ENCODE measurements at regions not wholly inside any gene's neighbourhood (a gene's known extent, or its start where the extent isn't known, plus 50 kb on each side); places are given as distances from the start of the nearest gene placed in this dataset.

- H3K27me3 ChIP-seq (replicated peaks; ENCODE audit: control insufficient read depth, insufficient read depth, low read length, poor library complexity, severe bottlenecking), result no peaks in the 10 kb centered on the region
Measured at GRCh38 chr1:41998250-41998649, 79.5 kb upstream of the HIVEP3 start.

DNA sequence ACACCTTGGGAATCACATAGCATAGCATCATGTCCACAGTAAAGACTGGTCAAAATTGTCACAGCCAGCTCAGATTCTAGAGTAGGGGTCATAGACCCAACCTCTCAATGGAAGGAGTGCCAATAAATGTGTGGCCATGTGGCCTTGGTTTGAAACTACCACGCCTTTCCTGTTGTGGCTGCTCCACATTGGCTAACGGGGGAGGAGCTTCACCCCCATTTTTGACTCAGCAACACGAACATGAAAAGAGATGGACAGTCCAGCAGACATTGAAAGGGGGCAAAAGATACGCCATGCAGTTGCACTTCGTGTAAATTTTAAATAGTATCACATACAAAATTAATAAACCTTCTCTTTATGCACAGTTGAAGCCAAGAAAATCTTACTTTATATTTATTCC lies 78.4 kb upstream of the HIVEP3 start:
- Histone ChIP-seq H3K9me3 (ENCODE audit: control insufficient read depth, low read length) (no peaks in the 10 kb centered on the region), H3K4me3 (ENCODE audit: insufficient read depth, low read depth, low read length, poor library complexity, severe bottlenecking) (no peak overlapping the region), H3K27me3 (replicated peaks; ENCODE audit: control insufficient read depth, insufficient read depth, low read length, poor library complexity, severe bottlenecking) (no peaks in the 10 kb centered on the region), H3K27ac (ENCODE audit: insufficient read depth, low read length, poor library complexity, severe bottlenecking) (no peak overlapping the region), H3K36me3 (ENCODE audit: control insufficient read depth, insufficient read depth, low read length) (no peaks in the 10 kb centered on the region), H3K4me1 (ENCODE audit: control insufficient read depth, insufficient read depth, low read length, poor library complexity, severe bottlenecking) (no peaks in the 10 kb centered on the region)
- DNase-seq, result no peak

More at GRCh38 chr1:41998250-41998649, 79.5 kb upstream of the HIVEP3 start:
- H3K36me3 ChIP-seq (ENCODE audit: control insufficient read depth, insufficient read depth, low read length), result no peaks in the 10 kb centered on the region
- no peaks in the 10 kb centered on the region for H3K9me3 ChIP-seq (ENCODE audit: control insufficient read depth, low read length)
- no peak for DNase-seq
- H3K27ac ChIP-seq (ENCODE audit: insufficient read depth, low read length, poor library complexity, severe bottlenecking), result no peak overlapping the region
- H3K4me1 ChIP-seq (ENCODE audit: control insufficient read depth, insufficient read depth, low read length, poor library complexity, severe bottlenecking), result no peaks in the 10 kb centered on the region
- no peak overlapping the region for H3K4me3 ChIP-seq (ENCODE audit: insufficient read depth, low read depth, low read length, poor library complexity, severe bottlenecking)

DNA sequence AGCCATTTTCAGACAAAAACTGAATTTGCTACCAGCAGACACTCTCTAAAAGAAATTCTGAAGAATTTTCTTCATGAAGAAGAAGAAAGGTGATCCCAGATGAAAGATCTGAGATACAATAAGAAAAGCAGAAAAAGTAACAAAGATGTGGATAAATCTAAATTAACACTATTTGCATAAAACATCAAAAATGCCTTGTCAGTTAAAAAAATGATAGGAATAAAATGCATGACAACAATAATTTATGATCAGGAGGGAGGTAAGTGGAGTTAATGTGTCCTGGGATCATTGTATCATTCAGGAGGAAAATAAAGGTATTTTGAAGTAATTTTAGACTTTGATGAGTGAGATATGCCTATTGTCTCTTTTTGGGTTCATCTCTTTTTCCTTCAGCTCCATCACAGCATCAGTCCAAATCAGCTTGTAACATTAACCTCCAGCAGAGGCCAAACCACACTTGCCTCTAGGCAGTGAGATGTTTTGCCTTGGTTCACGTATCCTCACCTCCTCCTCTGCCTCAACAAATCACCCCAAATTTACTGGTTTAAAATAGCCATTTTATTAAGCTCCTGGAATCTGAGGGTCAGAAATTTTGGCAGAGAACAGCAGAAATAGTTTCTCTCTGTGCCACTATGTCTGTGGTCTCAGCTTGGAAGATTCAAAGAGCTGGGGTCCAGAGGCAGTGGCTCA lies 76.9 kb upstream of the HIVEP3 start:
- Histone ChIP-seq H3K27me3 (replicated peaks; ENCODE audit: control insufficient read depth, insufficient read depth, low read length, poor library complexity, severe bottlenecking) (no peaks in the 10 kb centered on the region), H3K36me3 (ENCODE audit: control insufficient read depth, insufficient read depth, low read length) (no peaks in the 10 kb centered on the region), H3K9me3 (ENCODE audit: control insufficient read depth, low read length) (no peaks in the 10 kb centered on the region), H3K4me1 (ENCODE audit: control insufficient read depth, insufficient read depth, low read length, poor library complexity, severe bottlenecking) (no peaks in the 10 kb centered on the region), H3K4me3 (ENCODE audit: insufficient read depth, low read depth, low read length, poor library complexity, severe bottlenecking) (no peak overlapping the region), H3K27ac (ENCODE audit: insufficient read depth, low read length, poor library complexity, severe bottlenecking) (no peak overlapping the region)
- DNase-seq, result no peak

- no peaks in the 10 kb centered on the region for H3K4me1 ChIP-seq (ENCODE audit: control insufficient read depth, insufficient read depth, low read length, poor library complexity, severe bottlenecking)
Measured at GRCh38 chr1:41994195-41994894, 75.6 kb upstream of the HIVEP3 start.

DNA sequence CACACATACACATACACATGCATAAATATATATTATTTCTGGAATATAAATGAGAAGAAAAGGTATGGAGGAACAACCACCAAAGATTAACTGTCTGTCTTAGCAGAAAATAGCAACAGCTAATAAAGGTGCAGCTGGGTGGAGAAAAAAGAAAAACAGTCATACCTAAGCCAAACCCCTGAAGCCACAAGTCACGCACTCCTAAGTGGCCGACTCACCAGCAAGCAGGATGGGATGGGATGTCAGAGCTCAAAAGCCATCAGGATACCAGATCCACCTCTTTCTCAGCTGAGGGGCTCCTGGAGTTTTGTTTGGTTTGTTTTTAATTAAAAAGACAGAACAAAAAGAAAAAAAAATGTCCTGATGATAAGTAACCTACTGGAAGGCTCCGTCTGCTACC lies 64.7 kb upstream of the HIVEP3 start:
- H3K4me3 ChIP-seq (ENCODE audit: insufficient read depth, low read depth, low read length, poor library complexity, severe bottlenecking), result no peak overlapping the region
- H3K27me3 ChIP-seq (replicated peaks; ENCODE audit: control insufficient read depth, insufficient read depth, low read length, poor library complexity, severe bottlenecking), result no peaks in the 10 kb centered on the region
- H3K4me1 ChIP-seq (ENCODE audit: control insufficient read depth, insufficient read depth, low read length, poor library complexity, severe bottlenecking), result peaks cover 4% of the 10 kb centered on the region
- H3K9me3 ChIP-seq (ENCODE audit: control insufficient read depth, low read length), result no peaks in the 10 kb centered on the region
- no peak for DNase-seq
- H3K36me3 ChIP-seq (ENCODE audit: control insufficient read depth, insufficient read depth, low read length), result no peaks in the 10 kb centered on the region
- H3K27ac ChIP-seq (ENCODE audit: insufficient read depth, low read length, poor library complexity, severe bottlenecking), result no peak overlapping the region

More at GRCh38 chr1:41994195-41994894, 75.6 kb upstream of the HIVEP3 start:
- Histone ChIP-seq H3K27ac (ENCODE audit: insufficient read depth, low read length, poor library complexity, severe bottlenecking) (no peak overlapping the region), H3K4me3 (ENCODE audit: insufficient read depth, low read depth, low read length, poor library complexity, severe bottlenecking) (no peak overlapping the region), H3K36me3 (ENCODE audit: control insufficient read depth, insufficient read depth, low read length) (no peaks in the 10 kb centered on the region), H3K9me3 (ENCODE audit: control insufficient read depth, low read length) (no peaks in the 10 kb centered on the region), H3K27me3 (replicated peaks; ENCODE audit: control insufficient read depth, insufficient read depth, low read length, poor library complexity, severe bottlenecking) (no peaks in the 10 kb centered on the region)
- no peak for DNase-seq

DNA sequence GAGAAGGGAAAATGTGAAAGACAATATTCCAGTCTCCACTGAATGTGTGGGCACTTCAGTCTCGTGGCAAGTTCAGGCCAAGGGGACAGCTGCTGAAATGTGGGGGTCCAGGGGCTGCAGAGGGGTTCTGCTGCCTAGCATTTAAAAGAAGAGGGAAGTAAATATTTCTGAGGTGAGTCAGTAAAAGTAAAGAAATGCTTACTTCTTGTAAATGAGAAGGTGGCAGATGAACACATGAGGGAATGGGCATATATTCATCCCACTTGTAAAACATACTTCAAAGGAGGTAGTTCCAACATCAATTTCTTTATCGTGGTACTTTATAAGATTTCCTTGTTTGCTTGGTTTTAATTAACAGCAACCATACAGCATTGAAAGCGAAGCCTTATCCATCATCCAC lies 63.1 kb upstream of the HIVEP3 start:
- no peak overlapping the region for H3K27ac ChIP-seq (ENCODE audit: insufficient read depth, low read length, poor library complexity, severe bottlenecking)
- H3K36me3 ChIP-seq (ENCODE audit: control insufficient read depth, insufficient read depth, low read length), result no peaks in the 10 kb centered on the region
- no peaks in the 10 kb centered on the region for H3K27me3 ChIP-seq (replicated peaks; ENCODE audit: control insufficient read depth, insufficient read depth, low read length, poor library complexity, severe bottlenecking)
- H3K9me3 ChIP-seq (ENCODE audit: control insufficient read depth, low read length), result no peaks in the 10 kb centered on the region
- H3K4me3 ChIP-seq (ENCODE audit: insufficient read depth, low read depth, low read length, poor library complexity, severe bottlenecking), result no peak overlapping the region
- DNase-seq, result no peak
- peaks cover 4% of the 10 kb centered on the region for H3K4me1 ChIP-seq (ENCODE audit: control insufficient read depth, insufficient read depth, low read length, poor library complexity, severe bottlenecking)

DNA sequence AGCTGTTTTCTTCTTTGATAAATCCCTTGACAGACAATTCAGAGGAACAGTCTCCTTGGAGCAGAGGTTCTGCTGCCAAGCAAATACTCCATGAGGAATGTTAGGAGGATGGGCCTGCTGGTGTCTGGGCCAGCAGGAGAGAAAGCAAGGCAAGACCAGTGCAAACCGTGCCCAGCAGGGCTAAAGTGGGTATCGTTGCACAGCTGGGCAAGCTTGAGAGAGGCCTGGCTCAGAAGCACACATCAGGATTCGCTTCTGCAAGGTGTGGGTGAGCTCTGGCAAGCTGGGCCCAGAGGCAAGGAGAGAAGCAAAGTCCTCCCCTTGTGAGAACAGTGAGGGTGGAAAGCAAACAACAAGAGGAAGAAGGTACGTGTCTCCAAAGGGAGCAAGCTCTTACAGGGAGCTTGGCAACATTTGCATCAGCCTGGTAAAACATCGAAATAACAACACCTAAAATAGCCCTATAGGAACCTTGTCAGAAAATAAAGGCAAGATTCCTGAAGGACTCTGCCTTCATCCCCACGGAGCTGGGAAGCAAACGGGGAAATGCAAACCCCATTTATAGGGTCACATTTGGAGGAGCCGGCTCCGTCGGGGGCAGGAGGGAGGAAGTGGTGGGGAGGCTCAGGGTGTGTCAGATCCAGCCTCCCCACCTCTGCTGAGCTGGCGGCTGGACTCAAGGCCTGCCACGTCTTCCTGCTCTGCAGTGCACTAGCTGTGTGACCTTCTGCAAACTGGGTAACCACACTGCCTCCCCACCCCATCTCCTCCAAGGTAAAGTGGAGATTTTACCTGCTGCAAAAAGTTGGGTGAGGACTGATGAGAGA lies 62.3 kb upstream of the HIVEP3 start:
- H3K36me3 ChIP-seq (ENCODE audit: control insufficient read depth, insufficient read depth, low read length), result no peaks in the 10 kb centered on the region
- H3K9me3 ChIP-seq (ENCODE audit: control insufficient read depth, low read length), result no peaks in the 10 kb centered on the region
- H3K27ac ChIP-seq (ENCODE audit: insufficient read depth, low read length, poor library complexity, severe bottlenecking), result no peak overlapping the region
- no peak overlapping the region for H3K4me3 ChIP-seq (ENCODE audit: insufficient read depth, low read depth, low read length, poor library complexity, severe bottlenecking)
- no peak for DNase-seq
- no peaks in the 10 kb centered on the region for H3K27me3 ChIP-seq (replicated peaks; ENCODE audit: control insufficient read depth, insufficient read depth, low read length, poor library complexity, severe bottlenecking)
- H3K4me1 ChIP-seq (ENCODE audit: control insufficient read depth, insufficient read depth, low read length, poor library complexity, severe bottlenecking), result peaks cover 4% of the 10 kb centered on the region

DNA sequence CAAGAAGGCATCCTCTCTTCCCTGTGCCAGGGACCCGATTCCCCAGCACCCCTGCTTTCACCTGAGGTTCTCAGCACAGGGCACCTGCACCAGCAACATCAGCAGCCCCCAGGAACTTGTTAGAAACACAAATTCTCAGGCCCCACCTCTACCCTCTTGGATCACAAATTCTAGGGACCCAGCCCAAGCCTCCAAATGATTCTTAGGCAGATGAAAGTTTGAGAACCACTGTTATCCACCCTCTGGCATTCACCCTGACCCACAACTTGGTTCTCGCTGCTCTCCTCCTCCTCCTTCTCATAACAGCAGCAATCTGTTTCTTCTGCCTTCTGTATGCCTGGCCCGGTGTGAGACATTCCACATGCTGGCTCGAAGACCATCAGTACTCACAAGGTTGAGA lies 60.3 kb upstream of the HIVEP3 start:
- DNase-seq, result no peak
- Histone ChIP-seq H3K4me3 (ENCODE audit: insufficient read depth, low read depth, low read length, poor library complexity, severe bottlenecking) (no peak overlapping the region), H3K9me3 (ENCODE audit: control insufficient read depth, low read length) (no peaks in the 10 kb centered on the region), H3K27ac (ENCODE audit: insufficient read depth, low read length, poor library complexity, severe bottlenecking) (no peak overlapping the region), H3K4me1 (ENCODE audit: control insufficient read depth, insufficient read depth, low read length, poor library complexity, severe bottlenecking) (peaks cover 4% of the 10 kb centered on the region), H3K27me3 (replicated peaks; ENCODE audit: control insufficient read depth, insufficient read depth, low read length, poor library complexity, severe bottlenecking) (no peaks in the 10 kb centered on the region), H3K36me3 (ENCODE audit: control insufficient read depth, insufficient read depth, low read length) (no peaks in the 10 kb centered on the region)

DNA sequence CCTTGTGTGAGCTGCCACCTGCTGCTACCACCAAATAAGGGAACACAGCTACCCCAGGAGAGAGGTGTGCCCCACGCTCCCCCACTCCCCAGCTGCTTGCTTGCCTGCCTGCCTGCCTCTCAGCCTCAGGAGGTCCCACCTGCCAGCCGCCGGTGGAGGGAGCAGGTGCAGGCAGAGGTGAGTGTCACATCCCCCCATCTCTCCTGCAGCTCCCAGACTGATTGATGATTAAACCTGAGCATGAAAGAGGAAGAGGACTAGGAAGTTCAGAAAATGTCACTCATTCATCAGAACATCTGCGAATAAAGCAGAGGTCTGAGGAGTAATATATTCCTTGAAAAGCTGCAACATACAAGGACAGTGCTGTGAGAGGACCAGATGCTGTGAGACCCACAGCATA lies 58.6 kb upstream of the HIVEP3 start:
- peaks cover 4% of the 10 kb centered on the region for H3K4me1 ChIP-seq (ENCODE audit: control insufficient read depth, insufficient read depth, low read length, poor library complexity, severe bottlenecking)
- no peaks in the 10 kb centered on the region for H3K36me3 ChIP-seq (ENCODE audit: control insufficient read depth, insufficient read depth, low read length)
- H3K4me3 ChIP-seq (ENCODE audit: insufficient read depth, low read depth, low read length, poor library complexity, severe bottlenecking), result no peak overlapping the region
- no peak overlapping the region for H3K27ac ChIP-seq (ENCODE audit: insufficient read depth, low read length, poor library complexity, severe bottlenecking)
- H3K9me3 ChIP-seq (ENCODE audit: control insufficient read depth, low read length), result no peaks in the 10 kb centered on the region
- H3K27me3 ChIP-seq (replicated peaks; ENCODE audit: control insufficient read depth, insufficient read depth, low read length, poor library complexity, severe bottlenecking), result no peaks in the 10 kb centered on the region
- DNase-seq, result no peak

GRCh38 chr1:41976671-41977070 lies 57.9 kb upstream of the HIVEP3 start:
- H3K27me3 ChIP-seq (replicated peaks; ENCODE audit: control insufficient read depth, insufficient read depth, low read length, poor library complexity, severe bottlenecking), result no peaks in the 10 kb centered on the region
- H3K9me3 ChIP-seq (ENCODE audit: control insufficient read depth, low read length), result no peaks in the 10 kb centered on the region
- H3K36me3 ChIP-seq (ENCODE audit: control insufficient read depth, insufficient read depth, low read length), result no peaks in the 10 kb centered on the region
- H3K4me1 ChIP-seq (ENCODE audit: control insufficient read depth, insufficient read depth, low read length, poor library complexity, severe bottlenecking), result peaks cover 4% of the 10 kb centered on the region
- no peak overlapping the region for H3K4me3 ChIP-seq (ENCODE audit: insufficient read depth, low read depth, low read length, poor library complexity, severe bottlenecking)
- no peak for DNase-seq
- H3K27ac ChIP-seq (ENCODE audit: insufficient read depth, low read length, poor library complexity, severe bottlenecking), result no peak overlapping the region
